ENCODE measurements at regions not wholly inside any gene's neighbourhood (a gene's known extent, or its start where the extent isn't known, plus 50 kb on each side); places are given as distances from the start of the nearest gene placed in this dataset.

- no peak for TF ChIP-seq MAX (IDR thresholded peaks at IDR 0.05)
- TF ChIP-seq POLR2AphosphoS5 (IDR thresholded peaks at IDR 0.05; ENCODE audit: low read depth, low read length) = no peak
- no peak for TF ChIP-seq POLR2A (IDR thresholded peaks at IDR 0.05; ENCODE audit: control extremely low read depth in 1 of 2, low read depth in 2 of 2, low read length in 2 of 2)
- TF ChIP-seq CTCF (IDR thresholded peaks at IDR 0.05; ENCODE audit: control extremely low read depth in 1 of 3, insufficient read depth in 1 of 3, low read depth in 1 of 3, low read length in 3 of 3) = no peak
- no peak for TF ChIP-seq RAD21 (IDR thresholded peaks at IDR 0.05 in 1 of 2, conservative IDR thresholded peaks at IDR 0.05 in 1 of 2; ENCODE audit: low read depth in 2 of 2, low read length in 2 of 2)
- TF ChIP-seq EP300 (IDR thresholded peaks at IDR 0.05; ENCODE audit: borderline replicate concordance in 1 of 2, low read depth in 2 of 2, low read length in 2 of 2) = no peak
- no peak for TF ChIP-seq POU5F1 (IDR thresholded peaks at IDR 0.05; ENCODE audit: low read depth, low read length)
- no peak for TF ChIP-seq HDAC6 (IDR thresholded peaks at IDR 0.05; ENCODE audit: low read depth, low read length)
- TF ChIP-seq TAF1 (IDR thresholded peaks at IDR 0.05; ENCODE audit: low read depth, low read length) = no peak
- no peak for TF ChIP-seq ZNF274 (IDR thresholded peaks at IDR 0.05; ENCODE audit: borderline replicate concordance, extremely low read depth, low read length)
- no peak for TF ChIP-seq YY1 (IDR thresholded peaks at IDR 0.05; ENCODE audit: low read depth, low read length)
These were observed 365.3 kb downstream of the MCTP2 start for GRCh38 chr15:94596707-94597106.

Data from H1 (cell line).